HepG2 (cell line): ENCODE measurements at regions not wholly inside any gene's neighbourhood (a gene's known extent, or its start where the extent isn't known, plus 50 kb on each side); places are given as distances from the start of the nearest gene placed in this dataset.

Experiments used
- EEA1 ChIP-seq: sonication (generic); formaldehyde crosslinking; IDR thresholded peaks from 2 replicates; pipeline ENCODE4 v1.5.1; 2020; ENCODE audit warnings: mild to moderate bottlenecking, missing genetic modification reagents, borderline replicate concordance
- NFAT5 ChIP-seq: sonication (generic); formaldehyde crosslinking; IDR thresholded peaks from 2 replicates; pipeline ENCODE4 v1.4.0; 2020; ENCODE audit warnings: missing genetic modification reagents
- POLR2AphosphoS5 ChIP-seq: IDR thresholded peaks from 2 replicates; pipeline ENCODE4 v1.6.1; 2012; ENCODE audit warnings: low read depth, low read length
- USF2 ChIP-seq, 2 experiments: sonication (generic) in 1 of 2; formaldehyde crosslinking in 1 of 2; IDR thresholded peaks; 2 replicates each; pipeline versions ENCODE4 v1.5.1 to v1.6.1; 2011 to 2020; ENCODE audit warnings: borderline replicate concordance in 1 of 2, low read depth in 1 of 2, low read length in 1 of 2, mild to moderate bottlenecking in 1 of 2, missing genetic modification reagents in 1 of 2, moderate library complexity in 1 of 2
- ZNF24 ChIP-seq: fragments of 450-650 bp; IDR thresholded peaks from 2 replicates; pipeline ENCODE4 v1.6.1; 2017; ENCODE audit warnings: antibody characterized with exemption, mild to moderate bottlenecking
- ZNF503 ChIP-seq: sonication (generic); formaldehyde crosslinking; IDR thresholded peaks from 2 replicates; pipeline ENCODE4 v1.4.0; 2020; ENCODE audit warnings: missing genetic modification reagents
- ZNF546 ChIP-seq: sonication (generic); formaldehyde crosslinking; conservative IDR thresholded peaks from 2 replicates; pipeline ENCODE4 v1.8.1; 2023; ENCODE audit warnings: mild to moderate bottlenecking, missing genetic modification reagents

- TF ChIP-seq ZNF503 (CRISPR knock-in tag) (no peak), ZNF546 (no peak), USF2 (IDR thresholded peaks at IDR 0.05; ENCODE audit: low read depth, low read length) (no peak), USF2 (CRISPR knock-in tag; IDR thresholded peaks at IDR 0.05; ENCODE audit: borderline replicate concordance) (no peak), NFAT5 (no peak), EEA1 (CRISPR knock-in tag) (no peak), POLR2AphosphoS5 (no peak), ZNF24 (no peak)
Measured at GRCh38 chr9:84169240-84169639, 171.3 kb downstream of the SLC28A3 start.
